H4 (cell line): ENCODE measurements at regions not wholly inside any gene's neighbourhood (a gene's known extent, or its start where the extent isn't known, plus 50 kb on each side); places are given as distances from the start of the nearest gene placed in this dataset.

Experiments
- DNase-seq: peaks from one replicate; pipeline ENCODE4 v3.0.0-alpha.2; 2015; ENCODE audit warnings: low spot score

DNA sequence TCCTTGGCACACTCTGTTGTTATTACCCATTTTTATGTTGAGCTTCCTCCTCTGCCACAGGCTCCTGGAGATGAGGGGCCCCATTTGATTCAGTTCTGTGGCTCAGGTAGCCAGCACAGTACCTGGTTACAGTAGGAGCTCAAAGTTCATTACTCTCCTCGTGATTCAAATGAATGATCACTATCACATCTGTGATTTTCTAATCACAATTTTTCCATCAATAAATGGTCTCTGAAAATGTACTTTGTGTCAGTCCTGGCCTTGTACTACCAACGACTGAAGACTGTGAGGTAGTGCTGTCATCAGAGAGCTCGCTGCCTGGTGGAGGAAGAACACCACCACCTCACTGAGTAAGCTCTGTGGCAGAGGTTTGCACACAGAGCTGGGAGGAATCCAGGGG, 106.8 kb upstream of the JUN start:
- DNase-seq: no peak

DNA sequence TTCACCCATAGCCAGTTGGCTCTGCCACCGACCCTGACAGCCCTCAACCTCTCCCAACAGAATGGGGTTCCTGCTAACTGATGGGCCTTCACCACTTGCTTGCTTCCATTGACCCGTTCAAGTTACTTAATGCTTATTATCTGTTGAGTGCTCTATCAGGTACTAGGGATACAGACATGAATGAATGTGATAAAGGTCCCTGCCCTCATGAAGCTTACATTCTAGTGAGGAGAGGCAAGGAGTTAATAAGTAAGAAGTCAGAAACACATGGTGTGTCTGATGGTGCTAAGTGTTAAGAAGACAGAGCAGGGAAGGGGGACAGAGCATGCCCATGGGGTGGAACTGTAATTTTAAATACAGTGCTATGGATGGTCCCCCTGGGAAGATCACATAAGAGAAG, 107.5 kb upstream of the JUN start:
- no peak for DNase-seq

DNA sequence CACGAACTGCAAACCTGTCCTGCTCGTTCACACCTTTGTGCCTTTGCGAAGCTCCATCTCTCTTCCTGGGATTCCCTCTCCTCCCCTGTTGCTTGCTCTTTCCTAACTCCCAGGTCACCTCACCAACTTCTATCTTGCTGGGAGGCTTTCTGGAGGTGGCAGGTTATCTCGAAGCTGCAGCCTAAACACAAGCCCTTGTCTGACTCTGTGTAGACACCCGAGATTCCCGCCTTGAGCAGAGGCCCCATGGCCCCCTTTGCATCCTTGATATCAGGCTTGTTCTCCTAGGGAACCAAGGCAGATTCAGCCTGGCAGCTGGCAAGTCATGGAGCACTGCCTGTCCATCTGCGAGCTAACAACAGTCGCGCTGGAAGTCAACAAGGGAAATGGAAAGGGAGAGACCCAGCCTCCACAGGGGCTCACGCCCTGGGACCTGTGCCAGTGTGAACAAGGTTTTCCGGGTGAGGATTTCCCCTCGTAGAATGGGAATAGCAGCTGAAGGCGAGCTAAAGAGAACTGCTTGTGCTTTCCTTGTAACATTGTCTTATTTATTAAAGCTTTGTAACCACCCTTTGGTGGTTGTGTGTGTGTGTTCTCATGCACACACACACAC, 109.5 kb upstream of the JUN start:
- DNase-seq: no peak

DNA sequence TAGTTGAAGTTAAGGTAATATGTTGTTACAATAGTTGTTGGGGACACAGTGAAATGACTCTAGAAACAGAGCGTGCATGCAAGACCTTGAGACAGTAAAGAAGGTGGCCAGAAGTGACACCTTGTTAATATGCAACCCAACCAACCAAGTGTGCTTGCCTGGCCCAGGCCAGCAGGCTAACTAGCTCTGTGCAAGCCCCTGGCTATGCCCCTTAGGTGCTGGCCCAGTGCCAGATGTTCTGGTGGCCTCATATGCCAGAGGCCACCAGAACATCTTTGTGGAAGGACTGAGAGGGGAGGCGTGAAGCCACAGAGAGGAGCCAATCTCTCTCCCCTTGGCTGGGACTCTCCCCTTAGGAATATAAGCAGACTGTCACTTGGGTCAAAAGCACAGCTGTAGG, 111.2 kb upstream of the JUN start:
- DNase-seq: no peak

DNA sequence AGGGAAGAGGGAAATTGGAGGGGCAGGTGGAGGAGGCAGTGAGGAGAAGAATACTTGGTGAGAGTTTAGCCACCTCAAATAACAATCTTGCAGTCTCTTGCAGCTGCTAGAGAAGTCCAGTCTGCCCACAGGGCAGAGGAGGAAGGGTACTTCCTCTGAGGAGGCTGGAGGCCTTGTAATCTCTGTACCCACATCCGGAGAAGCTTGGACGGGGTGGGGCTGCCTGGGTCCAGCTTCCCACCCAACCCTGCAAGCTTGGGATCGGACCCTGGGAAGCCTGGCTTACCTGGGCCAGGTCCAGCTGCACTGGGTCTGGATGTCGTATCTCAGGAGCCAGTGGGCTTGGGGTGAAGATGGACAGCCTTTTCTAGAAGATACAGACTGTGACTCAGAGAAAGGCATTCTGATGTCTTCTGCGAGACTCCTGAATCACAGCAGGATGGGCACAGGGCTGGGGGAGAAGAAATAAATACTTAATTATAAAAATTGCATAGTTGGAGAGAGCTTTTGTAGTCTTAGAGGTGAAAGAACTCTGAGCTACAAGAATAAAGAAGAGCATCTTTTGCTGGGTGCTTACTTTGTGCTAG, 111.8 kb upstream of the JUN start:
- DNase-seq: no peak

DNA sequence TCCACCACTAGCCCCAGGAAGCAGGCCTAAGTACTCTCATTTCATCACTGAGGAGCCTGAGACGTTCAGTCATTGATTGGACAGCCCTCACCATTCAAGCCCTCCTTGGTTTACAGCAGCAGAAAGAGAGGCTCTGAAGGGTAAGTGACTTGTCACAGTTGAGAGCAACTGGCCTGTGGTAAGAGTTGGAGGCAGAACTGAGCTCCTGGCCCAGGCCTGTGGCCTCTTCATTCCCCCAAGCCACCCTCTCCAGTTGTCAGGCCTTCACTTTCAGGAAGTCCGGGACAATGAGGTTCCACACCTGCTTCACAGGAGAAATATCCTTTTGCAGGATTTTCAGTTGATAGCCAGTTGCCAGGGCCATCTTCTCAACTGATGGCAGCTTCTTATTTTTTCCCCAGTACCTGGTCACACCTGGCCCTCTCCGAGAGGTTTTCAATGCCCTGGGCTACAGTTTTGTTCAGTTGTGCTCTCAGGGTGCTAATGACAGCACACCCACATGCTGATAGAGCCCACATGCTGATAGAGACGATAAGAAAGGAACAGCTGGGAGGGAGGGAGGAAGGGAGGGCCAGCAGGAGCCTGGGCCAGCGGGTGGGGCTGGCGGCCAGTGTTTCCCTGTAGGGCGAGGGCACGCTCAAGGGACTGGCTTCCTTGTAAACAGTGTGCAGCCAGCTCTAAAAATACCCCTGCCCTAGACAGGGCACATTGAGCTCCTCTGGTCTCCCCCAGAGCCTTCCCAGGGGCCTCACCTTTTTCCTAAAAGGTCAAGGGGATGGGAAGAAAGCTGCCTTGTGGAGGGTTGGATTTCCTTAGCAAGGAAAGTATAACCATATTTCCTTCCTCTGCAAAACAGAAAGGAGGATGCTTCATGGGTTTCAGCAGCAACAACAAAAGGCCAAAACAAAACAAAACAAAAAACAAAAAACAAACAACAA, 112.7 kb upstream of the JUN start:
- no peak for DNase-seq

DNA sequence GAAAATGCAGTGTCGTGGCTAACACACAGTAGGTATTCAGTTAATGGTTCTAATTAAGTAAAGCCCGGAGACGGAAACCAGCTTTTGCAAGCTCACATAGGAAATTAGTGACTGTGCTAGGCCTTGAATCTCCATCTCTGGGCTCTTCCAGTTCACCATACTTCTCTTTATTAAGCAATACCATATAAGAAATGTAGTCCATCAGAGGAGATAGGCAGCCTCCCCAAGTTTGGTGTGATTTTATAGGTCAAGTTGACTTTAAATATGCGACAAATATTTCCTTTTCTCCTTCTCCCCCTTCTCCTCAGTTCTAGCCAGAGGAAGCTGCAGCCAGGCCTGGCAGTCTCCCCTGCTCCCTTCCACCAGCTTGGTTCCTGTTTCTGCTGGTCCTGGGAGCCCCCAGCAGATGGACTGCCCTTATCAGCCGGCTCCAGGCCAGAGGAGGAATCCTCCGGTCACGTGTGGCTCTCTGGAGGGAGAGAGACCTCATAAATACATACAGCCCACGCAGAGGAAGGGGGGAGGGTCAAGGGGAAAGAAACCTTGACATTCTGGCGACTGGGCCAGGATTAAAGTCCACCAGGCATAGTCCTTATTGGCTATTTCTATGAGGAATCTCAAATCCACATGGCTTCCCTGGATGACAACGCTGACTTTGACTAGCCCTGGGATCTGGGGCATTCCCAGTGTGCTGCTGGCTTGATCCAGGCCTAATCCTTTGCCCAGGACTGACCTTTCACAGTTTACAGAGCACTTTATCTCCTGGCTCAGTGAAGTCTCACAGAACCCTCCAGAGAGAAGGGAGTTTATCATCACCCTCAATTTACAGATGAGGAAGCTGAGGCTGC, 115.1 kb upstream of the JUN start:
- DNase-seq: no peak

DNA sequence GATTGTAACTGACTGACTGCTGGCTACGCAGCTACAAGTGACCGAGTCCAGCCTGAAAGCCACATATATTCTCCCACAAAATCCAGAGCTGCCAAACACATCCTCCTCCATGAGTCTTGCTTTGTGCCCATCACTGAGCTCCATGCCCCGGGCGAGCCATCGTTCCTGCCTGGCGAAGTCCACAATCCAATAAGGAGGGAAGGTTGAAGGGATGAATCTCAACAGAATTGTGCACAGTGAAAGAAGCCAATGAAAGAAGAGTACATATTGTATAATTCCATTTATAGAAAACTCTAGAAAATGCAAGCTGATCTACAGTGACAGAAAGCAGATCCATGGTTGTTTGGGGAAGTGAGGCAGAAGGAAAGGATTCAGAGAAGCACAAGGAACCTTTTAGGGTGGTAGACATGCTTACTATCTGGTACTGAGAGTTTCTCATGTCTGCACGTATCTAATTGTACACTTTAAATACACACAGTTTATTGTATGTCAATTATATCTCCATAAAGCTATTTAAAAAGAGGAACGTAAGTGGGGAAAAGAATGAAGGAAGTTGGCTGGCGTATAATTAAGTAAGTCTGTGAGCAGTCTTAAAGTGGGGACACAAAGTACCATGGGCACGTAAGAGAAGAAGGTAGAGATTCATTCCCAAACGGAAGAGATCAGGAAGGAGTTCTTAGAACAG, 115.9 kb upstream of the JUN start:
- DNase-seq: no peak

DNA sequence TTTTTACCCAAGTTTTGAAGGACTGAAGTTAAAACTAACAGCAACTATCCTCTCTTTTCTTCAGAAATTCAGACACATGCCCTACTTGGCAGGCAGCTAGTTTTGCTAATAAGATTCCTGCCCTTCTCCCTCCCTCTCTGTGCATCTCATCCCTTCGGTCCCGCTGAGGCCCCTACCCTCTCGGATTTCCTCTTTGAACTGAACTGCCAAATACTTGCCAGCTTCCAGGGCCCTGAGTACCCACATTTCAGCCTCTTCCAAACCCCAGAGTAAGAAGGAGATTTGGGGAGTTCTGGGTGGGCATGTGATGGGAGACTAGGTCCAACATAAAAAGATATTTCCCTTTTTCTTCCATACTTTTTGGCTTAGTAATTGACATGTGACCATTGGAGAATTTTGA, 116.5 kb upstream of the JUN start:
- DNase-seq: no peak

DNA sequence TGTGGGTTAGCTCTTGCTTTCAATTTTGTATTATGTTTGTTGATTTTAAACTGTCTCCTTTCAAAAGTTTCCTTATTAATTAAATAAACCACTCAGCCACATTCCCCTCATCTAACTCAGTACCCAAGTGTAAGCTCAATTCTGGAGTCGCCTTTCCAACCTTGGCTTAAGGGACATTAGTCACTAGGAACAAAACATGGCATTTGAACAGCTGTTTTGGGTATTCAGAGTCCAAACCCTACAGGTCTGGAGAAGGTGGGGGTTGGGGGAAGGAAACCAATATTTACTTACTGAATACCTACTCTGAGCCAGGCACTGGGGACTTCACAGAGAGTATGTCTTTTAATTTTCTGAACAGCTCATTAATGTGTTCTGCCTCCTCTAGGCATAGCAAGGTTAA, 117.2 kb upstream of the JUN start:
- no peak for DNase-seq

DNA sequence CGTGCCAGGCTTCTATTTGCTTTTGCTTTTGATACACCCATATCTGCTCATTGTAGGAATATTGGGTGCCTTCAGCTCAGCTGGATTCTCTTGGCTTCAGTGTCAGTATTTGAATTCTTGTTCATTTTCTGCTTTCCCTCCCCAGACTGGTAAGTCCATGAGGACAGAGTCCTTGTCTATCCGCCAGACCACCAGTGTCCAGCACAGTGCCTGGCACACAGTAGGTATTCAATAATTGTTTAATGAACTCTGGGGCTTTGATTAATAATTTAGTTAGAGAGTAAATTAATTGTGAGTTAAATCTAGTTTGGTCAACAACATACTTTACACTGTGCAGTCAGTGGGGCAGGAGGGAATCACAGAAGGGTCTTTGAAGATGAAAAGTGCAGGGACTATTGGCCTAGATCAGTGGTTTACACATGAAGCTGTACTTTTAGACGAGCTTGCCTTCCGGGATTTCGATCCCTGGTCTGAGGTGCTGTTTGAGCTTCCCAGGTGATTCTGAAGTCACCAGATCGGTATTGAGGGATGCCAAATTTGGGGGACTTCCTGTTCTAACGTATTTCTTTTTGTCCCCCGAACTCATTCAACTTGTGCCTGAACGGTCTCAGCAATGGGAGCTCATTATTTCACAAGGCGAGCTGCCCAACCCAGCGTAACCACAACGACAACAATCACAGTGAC, 119.1 kb upstream of the JUN start:
- DNase-seq: no peak

DNA sequence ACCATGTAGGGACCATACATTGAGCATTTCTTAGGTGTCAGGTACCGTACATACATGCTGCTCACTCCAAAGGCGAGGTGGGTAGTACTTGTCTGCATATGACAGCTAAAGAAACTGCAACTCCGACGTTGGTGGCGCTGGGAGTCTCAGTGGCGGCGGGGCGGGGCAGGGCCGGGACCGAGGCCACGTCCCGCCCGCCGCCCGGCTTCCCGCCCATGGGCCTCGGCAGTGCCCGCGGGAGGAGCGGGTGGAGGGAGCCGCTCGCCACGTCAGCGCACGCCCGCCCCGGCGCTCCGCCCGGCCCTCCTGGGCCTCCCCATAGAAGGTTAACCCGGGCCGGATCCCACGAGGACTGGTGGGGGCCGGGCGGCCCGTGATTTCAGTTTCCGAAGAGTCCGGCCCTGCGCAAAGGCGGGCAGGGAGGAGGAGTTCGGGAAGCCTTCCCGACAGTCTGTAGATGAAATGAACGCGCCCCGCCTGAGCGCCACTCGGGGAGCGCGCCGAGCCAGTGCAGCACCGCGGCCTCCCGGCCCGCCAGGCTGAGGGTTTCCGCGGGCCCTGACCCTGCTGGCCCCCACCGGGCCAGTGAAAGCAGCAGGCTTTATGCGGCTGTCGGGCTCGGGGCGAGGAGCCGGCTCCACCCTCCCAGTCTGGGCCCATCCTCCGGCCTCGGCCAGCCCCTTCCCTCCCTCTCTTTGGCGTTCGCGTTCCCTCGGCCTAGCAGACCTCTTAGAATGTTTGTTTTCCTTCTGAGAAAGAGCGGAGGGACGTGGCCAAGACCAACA, 119.9 kb upstream of the JUN start:
- DNase-seq: peak; percentile 82

DNA sequence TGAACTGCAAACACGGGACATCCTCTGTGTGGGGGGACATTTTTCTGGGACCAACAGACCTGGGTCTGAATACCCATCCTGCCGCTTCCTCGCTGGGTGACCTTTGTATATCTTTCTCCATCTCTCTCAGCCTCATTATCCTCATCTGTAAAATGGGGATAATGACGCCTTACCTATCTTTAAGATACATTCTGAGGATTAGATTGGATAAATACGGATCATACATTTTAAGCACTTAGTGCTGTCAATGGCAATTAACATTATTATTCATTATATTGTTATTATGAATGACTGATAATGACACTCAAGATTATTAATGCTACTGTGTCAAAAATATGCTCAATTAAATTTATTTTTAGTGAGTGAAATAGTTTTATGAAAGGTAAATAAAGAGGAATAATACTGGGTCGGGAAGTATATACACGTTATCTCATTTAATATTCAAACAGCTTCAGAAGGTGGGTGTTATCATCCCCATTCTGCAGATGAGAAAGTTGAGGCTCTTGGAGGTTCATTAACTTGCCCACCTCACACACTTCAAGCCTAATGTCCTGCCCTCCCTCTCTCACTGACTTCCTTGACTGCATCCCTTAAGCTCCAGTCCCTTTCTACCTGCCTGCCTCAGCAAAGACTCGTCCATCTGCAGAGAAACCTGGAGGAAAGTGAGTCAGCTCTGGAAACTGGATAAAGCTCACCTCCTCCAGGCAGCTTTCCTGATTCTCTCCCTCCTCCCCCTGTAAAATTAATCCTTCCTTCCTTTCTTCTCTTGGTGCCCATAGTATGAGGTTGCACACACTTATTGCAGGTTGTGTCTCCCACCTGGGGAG, 120.7 kb upstream of the JUN start:
- DNase-seq: no peak

DNA sequence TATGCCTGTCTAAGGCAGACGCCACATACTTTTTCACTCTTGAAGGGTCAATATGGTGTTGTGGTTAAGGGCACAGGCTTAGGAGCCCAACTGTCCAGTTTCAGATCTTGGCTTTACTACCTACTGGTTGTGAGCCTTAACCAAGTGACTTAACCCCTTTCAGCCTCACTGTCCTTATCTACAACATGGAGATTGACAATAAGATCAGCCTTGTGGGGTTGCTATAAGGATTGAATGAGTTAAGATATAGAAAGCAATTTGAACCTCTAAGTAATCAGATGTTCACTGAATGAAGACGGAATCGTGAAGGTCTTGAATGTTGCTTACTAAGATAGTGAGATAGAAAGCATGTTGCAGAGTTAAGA, 121.3 kb upstream of the JUN start:
- DNase-seq: no peak

DNA sequence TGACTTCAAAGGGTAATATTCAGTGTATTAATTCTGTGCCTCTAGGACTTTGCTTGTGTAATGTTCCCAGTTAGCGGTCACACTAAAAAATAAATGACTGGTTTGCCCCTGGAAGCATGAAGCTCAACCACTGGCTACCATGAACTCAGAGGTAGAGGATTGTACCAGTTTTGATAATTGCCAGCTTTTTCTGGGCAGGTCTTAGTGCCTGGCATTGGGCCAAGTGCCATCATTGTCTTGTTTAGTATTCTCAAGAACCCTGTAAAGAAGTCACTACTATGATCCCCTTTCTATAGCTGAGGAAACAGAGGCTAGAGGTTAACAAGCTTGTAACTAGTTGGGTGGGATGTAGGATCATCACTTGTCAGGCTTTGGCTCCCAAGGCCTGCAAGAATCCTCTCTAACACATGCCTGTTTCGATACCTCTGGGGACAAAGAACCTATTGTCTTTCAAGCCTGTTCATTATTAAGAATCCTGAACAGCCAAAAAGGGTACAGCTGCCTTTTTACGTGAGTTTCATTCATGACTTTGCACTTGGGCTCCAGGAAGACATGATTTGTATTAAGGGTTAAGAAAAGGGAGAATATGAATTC, 121.9 kb upstream of the JUN start:
- no peak for DNase-seq

DNA sequence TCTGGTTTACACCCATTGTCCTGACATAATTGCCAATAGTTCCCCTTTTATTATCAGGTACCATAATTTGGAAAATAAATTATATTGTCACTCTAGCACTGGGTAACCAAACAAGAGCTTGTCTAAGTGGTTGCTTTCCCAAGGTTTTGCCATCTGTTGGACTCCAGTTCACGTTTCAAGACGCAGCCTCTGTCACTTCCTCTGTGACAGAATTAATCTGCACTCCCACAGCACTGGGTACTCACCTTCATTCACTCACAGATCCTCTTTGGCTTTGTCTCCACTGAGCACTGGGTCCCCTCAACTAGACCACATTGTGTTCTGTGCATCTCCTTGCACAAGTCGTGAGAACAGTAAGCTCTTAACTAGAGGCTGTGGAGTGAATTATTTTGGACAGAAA, 123.6 kb upstream of the JUN start:
- no peak for DNase-seq

DNA sequence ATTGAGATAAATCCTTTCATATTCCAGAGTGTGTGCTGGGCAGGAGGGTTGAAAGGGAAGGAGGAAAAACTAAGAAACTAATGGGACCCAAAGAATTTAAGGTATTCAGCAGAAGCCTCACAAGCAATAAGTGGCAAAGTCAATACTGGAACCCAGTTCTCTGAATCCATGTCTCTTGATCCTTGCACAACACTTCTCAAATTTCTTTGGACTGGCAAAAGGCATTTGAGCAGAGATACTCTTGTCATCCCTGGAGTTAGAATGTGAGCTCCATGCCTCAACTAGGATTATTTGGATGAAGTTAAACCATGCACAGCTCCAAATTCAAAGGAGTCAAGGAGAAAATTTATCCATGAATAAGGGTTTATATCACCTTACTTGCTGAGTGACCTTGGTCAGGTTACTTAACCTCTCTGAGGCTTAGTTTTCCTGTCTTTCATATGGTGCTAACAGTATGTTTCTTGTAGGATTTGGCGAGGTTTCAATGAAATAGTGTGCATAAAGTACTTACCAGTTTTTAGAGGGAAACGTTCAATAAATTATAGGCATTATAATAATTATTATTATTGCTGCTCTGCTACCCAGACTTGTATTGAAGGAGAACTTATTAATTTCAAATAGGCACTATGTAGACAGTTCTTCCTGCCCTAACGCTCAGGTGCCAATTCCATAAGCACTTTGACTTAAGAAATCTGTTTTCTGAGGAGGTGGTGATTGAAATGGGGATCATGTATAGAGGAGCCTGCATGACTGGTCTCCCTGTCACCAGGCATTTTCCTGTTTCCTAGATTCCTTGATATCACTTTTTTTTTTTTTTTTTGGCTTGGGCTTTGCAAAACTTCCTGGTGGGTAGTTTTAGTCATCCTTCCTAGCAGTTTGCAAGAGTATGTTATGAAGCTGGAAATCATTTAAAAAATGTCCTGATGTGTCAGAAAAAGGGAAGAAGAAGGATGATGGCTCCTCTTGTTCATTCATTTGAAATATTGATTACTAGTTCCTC, 125.0 kb upstream of the JUN start:
- DNase-seq: no peak
